ENCODE measurements at regions not wholly inside any gene's neighbourhood (a gene's known extent, or its start where the extent isn't known, plus 50 kb on each side); places are given as distances from the start of the nearest gene placed in this dataset.
A peak's percentile ranks its signal among the peaks of the same experiment; 100 is the strongest.
"Not testable (repeated sequence)": the region's sequence is repeated elsewhere in the genome, so short reads cannot be mapped to it uniquely, and the experiment has no call there.

- no peak for DNase-seq (ENCODE audit: low read depth)
Observed at GRCh38 chr1:200317236-200317635, 92.6 kb downstream of the ZNF281 start.

DNA sequence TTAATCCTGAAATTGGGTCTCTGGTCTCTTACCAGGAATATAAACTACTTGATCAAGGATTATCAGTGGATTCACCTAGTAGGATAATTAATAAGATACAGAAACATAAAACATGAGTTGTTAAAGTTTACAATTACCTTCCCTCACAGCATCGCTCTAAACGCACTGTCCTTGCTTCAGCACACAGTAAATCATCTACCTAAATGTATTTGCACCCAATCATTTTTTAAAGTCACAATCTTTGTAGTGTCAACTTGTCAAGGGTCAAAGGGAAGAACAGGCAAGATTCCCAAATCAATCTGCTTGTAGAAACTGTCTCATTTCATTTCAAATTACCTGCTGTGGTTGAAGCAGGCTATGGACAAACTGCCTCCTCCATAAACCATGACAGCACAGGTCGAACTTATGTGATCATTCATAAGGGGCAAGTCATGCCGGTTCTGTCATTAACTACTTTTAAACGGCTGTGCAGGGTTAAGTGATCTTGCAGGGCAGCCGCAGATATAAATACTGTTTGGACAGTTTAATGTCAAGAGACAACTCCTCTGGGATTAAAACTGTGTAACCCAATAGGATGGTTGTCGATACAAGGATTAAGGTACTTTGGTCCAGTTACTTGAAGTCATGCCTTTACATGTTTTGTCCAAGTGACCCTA lies 93.6 kb downstream of the ZNF281 start:
- DNase-seq (ENCODE audit: low read depth): no peak

DNA sequence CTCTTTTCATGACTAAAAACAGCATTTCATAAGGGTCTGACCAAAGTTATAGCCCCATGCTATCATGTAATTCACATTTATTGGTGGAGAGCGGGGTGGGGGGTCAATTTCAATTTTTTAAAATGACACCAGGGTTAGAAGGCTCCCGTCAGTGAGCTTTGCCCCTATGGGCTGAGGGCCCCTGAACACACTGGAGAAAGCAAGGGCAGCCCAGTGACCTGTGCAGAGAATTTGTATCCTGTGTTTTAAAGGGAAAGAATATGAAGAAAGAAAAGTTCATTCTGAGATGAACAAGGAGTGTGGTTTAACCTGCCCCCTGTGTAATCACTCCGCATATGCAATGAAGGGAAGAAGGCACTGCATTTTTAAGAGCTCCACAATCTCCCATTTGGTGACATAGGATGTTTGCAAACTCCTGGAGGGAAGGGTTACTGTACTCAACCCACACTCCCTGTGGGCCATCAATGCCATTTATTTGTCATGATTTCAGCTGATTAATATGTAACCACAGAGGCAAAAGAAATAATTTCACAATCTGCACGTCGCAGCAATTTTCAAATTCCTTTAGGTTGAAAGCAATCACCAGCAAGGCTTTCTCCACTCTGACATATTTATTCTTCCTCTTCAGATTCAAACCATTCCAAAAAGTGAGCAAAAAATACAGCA lies 95.6 kb downstream of the ZNF281 start:
- DNase-seq (ENCODE audit: low read depth): no peak

GRCh38 chr1:200311256-200311655 lies 98.6 kb downstream of the ZNF281 start:
- no peak for DNase-seq (ENCODE audit: low read depth)

- DNase-seq (ENCODE audit: low read depth): no peak
Observed at GRCh38 chr1:200310824-200311223, 99.0 kb downstream of the ZNF281 start.

DNA sequence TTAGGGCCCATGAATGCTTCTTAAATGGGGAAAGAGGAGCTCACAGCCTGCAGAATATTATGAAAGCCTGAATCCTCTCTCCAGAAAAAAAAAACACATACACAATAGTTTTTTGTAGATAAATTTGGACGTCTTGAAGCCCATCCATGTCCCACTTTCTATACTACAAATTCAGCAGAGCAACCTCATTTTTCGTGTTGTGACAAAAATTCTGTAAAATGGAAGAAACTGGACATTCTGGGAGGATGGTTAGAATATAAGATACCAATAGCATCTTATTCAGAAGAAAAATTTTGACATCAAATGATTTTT lies 102.1 kb downstream of the ZNF281 start:
- DNase-seq (ENCODE audit: low read depth): no peak

GRCh38 chr1:200306944-200307754 lies 102.7 kb downstream of the ZNF281 start:
- DNase-seq (ENCODE audit: low read depth): no peak

DNA sequence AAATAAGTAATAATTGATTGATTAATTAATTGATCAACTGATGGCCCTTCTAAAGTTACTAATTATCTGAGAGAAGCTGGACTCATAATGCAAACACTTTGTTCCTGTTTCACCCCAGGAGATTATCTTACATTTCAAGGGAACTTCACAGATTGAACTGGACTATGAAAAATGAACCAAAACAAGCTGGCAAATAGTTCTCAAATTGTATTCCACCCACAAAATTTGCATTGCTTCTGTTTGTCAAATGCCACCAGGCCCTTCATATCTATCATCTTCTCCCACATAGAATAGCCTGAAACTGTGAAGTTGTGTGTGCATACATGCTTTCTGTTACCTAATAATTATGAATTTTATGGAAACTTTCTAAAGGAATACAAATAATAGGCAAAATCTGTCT lies 104.0 kb downstream of the ZNF281 start:
- no peak for DNase-seq (ENCODE audit: low read depth)

DNA sequence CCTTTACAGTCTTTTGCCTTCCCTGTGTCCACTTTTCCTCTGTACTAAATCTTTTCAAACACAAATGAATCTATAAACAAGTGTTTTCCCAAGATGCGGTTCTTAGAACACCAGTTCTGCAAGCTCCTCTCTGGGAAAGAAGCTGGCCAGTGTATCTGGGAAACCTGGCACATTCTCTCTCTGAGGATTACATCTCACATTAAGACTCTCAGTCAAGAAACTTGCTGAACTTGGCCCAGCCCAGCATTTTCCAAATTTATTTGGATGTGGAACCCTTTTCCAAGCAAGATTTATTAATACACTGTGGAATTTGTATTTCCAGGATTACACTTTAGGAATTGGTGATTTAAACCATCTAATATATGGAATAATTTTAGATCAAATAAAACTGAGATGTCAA lies 105.7 kb downstream of the ZNF281 start:
- no peak for DNase-seq (ENCODE audit: low read depth)

GRCh38 chr1:200302921-200303290 lies 106.9 kb downstream of the ZNF281 start:
- no peak for DNase-seq (ENCODE audit: low read depth)

DNA sequence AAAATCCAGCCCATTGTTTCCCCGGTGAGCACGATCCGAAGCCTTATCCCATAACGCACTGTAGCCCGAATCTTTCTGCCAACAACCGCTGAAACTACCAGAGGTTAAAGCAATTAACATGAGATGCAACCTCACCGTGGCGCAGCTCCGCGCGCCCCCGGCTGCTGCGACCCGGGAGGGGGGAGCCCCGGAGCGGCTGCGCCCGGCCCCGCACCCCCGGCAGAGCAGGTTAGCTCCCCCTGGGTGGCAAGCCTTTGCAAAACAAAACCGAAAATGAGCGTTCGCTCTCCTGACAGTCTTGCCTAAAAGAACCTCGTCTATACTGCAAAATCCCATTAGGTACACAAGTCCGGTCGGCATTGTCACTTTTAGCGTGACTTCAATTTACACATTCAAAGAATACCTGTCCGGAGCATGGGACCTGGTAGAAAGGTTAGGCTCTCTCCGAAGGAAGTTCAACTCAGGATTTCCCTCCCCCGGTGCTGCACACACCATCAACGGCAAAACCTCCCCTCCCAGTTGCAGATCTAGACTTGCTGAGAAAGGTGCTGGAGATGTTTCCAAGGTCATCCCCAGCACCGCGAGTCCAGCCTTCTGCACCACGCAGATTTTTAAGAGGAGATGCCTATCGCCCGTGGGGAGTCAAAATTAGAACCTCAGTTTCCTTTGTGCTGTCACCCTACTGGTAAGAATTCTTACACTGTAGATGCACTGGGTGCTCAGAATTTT lies 107.5 kb downstream of the ZNF281 start:
- DNase-seq (ENCODE audit: low read depth): peak; percentile 45

- DNase-seq (ENCODE audit: low read depth): no peak
Observed at GRCh38 chr1:200301152-200301551, 108.7 kb downstream of the ZNF281 start.

DNA sequence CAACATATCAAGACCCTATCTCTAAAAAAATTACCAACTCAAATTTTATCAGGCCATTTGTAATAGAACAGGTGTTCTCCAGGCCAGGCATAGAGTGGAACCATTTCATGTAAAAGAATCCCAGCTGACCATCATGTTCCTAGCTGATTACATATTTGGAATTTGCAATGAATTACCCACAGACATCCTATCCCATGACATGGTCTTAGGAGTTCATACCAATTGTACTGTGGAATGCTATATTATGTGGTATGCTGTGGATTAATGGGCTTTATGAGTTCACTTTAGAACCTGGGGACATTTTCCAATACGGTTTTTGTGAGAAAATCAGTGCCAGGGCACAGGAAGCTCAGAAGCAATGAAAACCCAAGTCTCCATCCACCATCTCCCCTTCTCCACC lies 110.3 kb downstream of the ZNF281 start:
- DNase-seq (ENCODE audit: low read depth): no peak

- no peak for DNase-seq (ENCODE audit: low read depth)
Observed at GRCh38 chr1:200298242-200298641, 111.6 kb downstream of the ZNF281 start.

GRCh38 chr1:200296091-200296661 lies 113.7 kb downstream of the ZNF281 start:
- DNase-seq (ENCODE audit: low read depth): no peak

DNA sequence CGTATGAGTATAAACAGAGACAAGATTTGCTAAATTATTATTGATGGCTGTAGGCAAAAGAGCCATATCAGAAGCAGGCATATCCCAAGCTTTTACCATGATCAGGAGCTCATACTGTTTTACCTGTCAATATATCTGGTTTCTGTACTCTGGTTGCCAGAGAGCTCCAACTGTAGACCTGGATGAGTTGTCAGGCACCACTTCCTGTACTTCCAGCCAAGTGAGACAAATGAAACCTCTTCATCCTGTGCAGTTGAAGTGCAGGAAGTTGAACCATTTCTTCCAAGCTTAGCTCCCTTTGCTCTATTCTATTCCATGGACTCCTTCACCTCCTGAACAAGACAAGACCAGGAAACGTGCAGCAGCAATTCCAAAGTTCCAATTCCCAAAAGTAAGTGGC lies 115.6 kb downstream of the ZNF281 start:
- DNase-seq (ENCODE audit: low read depth): no peak

DNA sequence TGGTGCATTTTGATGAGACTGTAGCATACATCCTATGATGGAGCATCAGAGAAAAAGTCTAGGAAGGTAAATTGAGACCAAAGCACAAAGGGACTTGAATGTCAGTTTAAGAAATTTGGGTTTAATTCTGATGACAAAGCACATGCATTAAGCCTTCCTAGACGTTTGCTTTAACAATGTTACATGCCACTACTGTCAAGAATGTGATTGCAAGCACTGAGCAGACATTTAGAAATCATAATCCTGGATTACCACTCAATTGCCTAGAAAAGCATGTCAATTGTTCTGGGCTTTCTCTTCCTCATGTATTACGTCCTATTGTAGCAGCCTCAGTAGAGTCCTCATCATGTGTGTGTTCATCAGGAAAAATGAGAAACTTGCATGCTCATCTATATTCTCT lies 117.1 kb downstream of the ZNF281 start:
- DNase-seq (ENCODE audit: low read depth): no peak

DNA sequence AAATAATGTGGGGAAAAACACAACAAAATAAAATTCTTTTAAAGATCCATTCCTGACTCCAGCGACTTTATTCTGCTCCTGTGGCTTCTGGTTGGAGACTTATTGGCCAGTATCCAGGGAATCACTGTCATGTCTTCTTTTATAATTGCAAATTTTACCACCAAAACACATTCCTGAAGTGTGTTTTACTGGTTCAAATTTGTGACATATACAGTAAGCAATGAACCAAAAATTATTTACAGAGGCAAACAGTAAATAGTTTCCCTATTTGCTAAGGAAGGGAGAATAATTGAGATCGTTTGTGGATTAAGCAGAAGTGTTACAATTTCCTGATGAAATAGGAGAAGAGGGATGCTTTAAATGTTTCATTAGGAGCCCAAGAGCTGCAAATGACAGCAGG lies 118.7 kb downstream of the ZNF281 start:
- DNase-seq (ENCODE audit: low read depth): no peak

- no peak for DNase-seq (ENCODE audit: low read depth)
Observed at GRCh38 chr1:200290010-200290685, 119.7 kb downstream of the ZNF281 start.

DNA sequence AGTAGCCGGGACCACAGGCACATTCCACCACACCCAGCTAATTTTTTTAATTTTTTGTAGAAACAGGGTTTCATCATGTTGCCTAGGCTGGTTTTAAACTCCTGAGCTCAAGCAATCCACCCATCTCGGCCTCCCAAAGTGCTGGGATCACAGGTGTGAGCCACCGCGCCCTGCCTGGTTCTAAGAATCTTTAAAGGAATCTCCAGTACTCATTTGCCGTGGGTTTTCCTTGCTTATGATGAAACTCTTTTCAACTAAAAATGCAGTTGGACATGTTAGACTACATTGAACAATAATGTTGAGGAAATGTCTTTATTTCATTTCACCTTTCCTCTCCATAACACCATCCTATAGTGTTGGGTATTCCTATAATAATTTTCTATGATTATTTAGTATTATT lies 121.6 kb downstream of the ZNF281 start:
- DNase-seq (ENCODE audit: low read depth): no peak

DNA sequence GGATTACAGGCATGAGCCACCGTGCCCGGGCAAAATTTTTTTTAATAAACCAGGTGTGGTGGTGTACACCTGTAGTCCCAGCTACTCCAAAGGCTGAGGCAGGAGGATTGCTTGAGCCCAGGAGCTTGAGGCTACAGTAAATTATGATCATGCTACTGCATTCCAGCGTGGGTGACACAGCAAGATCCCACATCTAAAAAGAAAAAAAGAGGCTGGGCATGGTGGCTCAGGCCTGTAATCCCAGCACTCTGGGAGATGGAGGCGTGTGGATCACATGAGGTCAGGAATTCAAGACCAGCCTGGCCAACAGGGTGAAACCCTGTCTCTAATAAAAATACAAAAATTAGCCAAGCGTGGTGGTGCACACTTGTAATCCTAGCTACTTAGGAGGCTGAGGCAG lies 125.6 kb downstream of the ZNF281 start:
- not testable (repeated sequence) for DNase-seq (ENCODE audit: low read depth)
